ENCODE measurements at regions not wholly inside any gene's neighbourhood (a gene's known extent, or its start where the extent isn't known, plus 50 kb on each side); places are given as distances from the start of the nearest gene placed in this dataset.

GRCh38 chr4:112956484-112956896 is 93.0 kb upstream of the ANK2 start:
- TF ChIP-seq TARDBP (IDR thresholded peaks at IDR 0.05) (no peak), L3MBTL2 (conservative IDR thresholded peaks at IDR 0.05) (no peak), FOXM1 (IDR thresholded peaks at IDR 0.05; ENCODE audit: borderline replicate concordance) (no peak), LEF1 (IDR thresholded peaks at IDR 0.05; ENCODE audit: borderline replicate concordance) (no peak), ARNT (IDR thresholded peaks at IDR 0.05) (no peak), ELF4 (IDR thresholded peaks at IDR 0.05) (no peak), FOXA1 (IDR thresholded peaks at IDR 0.05) (no peak), CTBP1 (IDR thresholded peaks at IDR 0.05; ENCODE audit: borderline replicate concordance) (no peak)

All from HEK293T (cell line).